Endothelial cell of umbilical vein (primary cell): ENCODE measurements at regions not wholly inside any gene's neighbourhood (a gene's known extent, or its start where the extent isn't known, plus 50 kb on each side); places are given as distances from the start of the nearest gene placed in this dataset.

Source experiments
- CTCF ChIP-seq, 2 donors: IDR thresholded peaks; 1 replicate in 1 of 2; 2 replicates in 1 of 2; pipeline ENCODE4 v1.5.1; 2011; ENCODE audit warnings: low read length in 2 of 2, mild to moderate bottlenecking in 2 of 2, moderate library complexity in 2 of 2, control low read depth in 1 of 2, inconsistent platforms in 1 of 2, low read depth in 1 of 2; ENCODE audit not compliant: insufficient read depth in 1 of 2; ENCODE audit errors: extremely low read depth in 1 of 2
- EZH2 ChIP-seq: IDR thresholded peaks from 2 replicates; pipeline ENCODE4 v1.6.1; 2012; ENCODE audit warnings: borderline replicate concordance, low read depth, mild to moderate bottlenecking, moderate library complexity, low read length, inconsistent platforms; ENCODE audit not compliant: severe bottlenecking
- MYC ChIP-seq: IDR thresholded peaks from one replicate; pipeline ENCODE4 v1.6.1; 2011; ENCODE audit warnings: mild to moderate bottlenecking, low read depth, low read length
- POLR2A ChIP-seq: IDR thresholded peaks from 2 replicates; pipeline ENCODE4 v1.6.1; 2012; ENCODE audit warnings: low read depth, mild to moderate bottlenecking, control low read depth, low read length

- TF ChIP-seq MYC (no peak), POLR2A (no peak), CTCF (IDR thresholded peaks at IDR 0.05; ENCODE audit: extremely low read depth in 1 of 2, insufficient read depth in 1 of 2, low read depth in 1 of 2, low read length in 2 of 2) (no peak), EZH2 (no peak)
Measured at GRCh38 chr5:3400659-3401058, 195.0 kb upstream of the IRX1 start.
